Fibroblast of the aortic adventitia (primary cell): ENCODE measurements at regions not wholly inside any gene's neighbourhood (a gene's known extent, or its start where the extent isn't known, plus 50 kb on each side); places are given as distances from the start of the nearest gene placed in this dataset.

Experiments
- DNase-seq: peaks from one replicate; pipeline ENCODE4 v3.0.0-alpha.2; 2010; ENCODE audit warnings: low read depth
- H3K4me3 ChIP-seq: 2 replicates; pipeline ENCODE4 v1.5.1; 2011; ENCODE audit warnings: low read depth, mild to moderate bottlenecking, control low read depth, low read length, moderate library complexity
- TF ChIP-seq, protein P1 (sequence below): IDR thresholded peaks from 2 replicates; pipeline ENCODE4 v1.5.1; 2011; ENCODE audit warnings: mild to moderate bottlenecking, low read length, control low read depth, inconsistent platforms; ENCODE audit not compliant: insufficient read depth

DNA sequence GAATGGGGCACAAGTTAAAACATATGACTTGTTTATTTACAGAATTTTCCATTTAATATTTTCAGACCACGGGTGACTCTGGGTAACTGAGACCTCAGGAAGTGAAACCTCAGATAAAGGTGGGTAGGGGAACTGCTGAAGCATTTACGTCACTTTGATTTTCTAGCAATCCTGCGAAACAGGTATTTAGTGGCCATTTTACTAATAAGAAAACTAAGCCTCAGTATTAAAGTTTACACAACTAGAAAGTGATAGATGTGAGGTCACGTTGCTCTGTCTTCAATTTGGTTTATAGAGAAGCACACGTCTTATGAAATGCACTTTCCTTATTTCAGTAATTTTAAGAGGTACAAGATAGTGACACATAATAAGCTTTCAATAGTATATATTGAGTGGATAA lies 402.8 kb downstream of the FGF9 start:
- TF ChIP-seq, protein P1, sequence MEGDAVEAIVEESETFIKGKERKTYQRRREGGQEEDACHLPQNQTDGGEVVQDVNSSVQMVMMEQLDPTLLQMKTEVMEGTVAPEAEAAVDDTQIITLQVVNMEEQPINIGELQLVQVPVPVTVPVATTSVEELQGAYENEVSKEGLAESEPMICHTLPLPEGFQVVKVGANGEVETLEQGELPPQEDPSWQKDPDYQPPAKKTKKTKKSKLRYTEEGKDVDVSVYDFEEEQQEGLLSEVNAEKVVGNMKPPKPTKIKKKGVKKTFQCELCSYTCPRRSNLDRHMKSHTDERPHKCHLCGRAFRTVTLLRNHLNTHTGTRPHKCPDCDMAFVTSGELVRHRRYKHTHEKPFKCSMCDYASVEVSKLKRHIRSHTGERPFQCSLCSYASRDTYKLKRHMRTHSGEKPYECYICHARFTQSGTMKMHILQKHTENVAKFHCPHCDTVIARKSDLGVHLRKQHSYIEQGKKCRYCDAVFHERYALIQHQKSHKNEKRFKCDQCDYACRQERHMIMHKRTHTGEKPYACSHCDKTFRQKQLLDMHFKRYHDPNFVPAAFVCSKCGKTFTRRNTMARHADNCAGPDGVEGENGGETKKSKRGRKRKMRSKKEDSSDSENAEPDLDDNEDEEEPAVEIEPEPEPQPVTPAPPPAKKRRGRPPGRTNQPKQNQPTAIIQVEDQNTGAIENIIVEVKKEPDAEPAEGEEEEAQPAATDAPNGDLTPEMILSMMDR = no peak
- DNase-seq = no peak
- H3K4me3 ChIP-seq = no peak overlapping the region

DNA sequence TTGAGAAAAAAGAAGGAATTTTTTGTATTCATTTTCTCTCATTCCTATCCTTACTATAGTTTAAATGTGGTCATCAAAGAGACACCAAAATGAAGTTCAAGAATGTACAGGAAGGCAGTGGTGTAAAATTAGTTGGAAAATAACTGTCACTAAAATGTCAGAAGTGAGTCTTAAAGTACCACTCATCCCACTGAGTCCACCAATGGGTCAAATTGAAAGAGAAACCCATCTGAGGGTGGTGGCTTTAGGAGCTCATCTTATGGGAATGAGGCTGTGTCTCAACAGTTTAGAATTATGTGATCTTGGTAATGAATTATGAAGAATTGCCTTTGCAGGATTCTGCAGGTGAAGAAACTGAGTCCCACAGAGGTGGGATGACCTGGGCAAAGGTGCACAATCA lies 403.5 kb downstream of the FGF9 start:
- TF ChIP-seq, protein P1 = no peak
- no peak overlapping the region for H3K4me3 ChIP-seq
- no peak for DNase-seq

DNA sequence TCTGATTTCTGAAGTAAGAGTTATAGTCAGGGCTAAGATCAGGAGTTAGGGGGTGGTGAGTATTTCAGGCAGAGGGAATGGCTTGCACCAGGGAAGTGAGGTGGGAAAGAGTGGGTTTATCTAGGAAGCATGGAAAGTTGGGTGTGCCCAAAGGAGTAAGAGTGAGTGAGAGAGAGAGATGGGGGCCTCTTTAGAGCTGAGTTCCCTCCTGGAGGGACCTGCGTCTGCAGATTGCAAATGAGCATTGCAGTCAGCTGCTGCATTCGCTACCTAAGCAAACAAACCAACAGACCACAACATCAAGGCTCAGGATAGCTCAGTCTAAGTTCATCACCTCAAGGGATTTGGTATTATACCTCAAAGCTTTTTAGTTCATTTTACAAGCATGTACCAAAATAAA lies 405.8 kb downstream of the FGF9 start:
- no peak overlapping the region for H3K4me3 ChIP-seq
- TF ChIP-seq, protein P1 = no peak

DNA sequence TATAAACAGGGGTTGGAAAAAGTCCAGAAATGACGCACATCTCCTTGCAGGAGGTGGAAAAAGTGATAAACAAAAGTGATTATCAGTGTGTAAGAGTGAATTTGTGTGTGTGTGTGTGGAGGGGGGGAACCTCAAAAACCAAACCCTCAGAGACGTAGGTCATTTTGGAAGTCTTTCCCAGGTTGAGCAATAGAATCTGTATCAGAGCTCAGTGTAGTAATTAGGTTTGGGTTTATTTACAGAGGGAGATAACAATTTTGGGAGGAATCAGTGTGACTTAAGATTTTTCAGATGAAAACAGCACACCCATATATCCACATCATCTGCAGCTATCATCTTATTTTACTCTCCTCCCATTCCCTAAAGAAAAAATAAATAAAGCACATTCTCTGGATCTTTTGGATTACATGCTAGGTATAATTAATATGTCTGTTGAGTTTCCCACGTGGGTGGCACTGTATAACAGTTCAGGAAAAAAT lies 406.4 kb downstream of the FGF9 start:
- DNase-seq = no peak
- TF ChIP-seq, protein P1 = no peak

More for the DNA sequence above, 405.8 kb downstream of the FGF9 start:
- DNase-seq = no peak

DNA sequence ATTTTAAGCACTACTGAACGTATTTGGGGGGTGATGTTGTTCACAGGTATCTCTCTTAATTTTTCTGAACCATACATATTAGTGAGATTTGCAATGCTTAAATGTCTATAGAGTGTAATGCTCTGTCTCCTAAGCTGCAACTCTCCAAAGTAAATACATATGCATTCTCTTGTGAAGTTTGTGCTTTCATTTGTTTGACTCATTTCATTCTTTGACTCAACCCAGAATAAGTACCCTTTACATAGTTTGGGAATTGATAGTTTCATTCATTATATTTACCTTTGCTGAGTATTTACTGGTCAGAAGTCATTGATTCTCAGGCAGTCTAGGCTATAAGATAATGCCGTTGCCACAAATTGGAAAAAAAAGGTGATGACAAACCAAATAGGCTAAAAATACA lies 406.9 kb downstream of the FGF9 start:
- no peak overlapping the region for H3K4me3 ChIP-seq
- TF ChIP-seq, protein P1 = no peak
- DNase-seq = no peak

More for the DNA sequence above, 406.4 kb downstream of the FGF9 start:
- H3K4me3 ChIP-seq = no peak overlapping the region

DNA sequence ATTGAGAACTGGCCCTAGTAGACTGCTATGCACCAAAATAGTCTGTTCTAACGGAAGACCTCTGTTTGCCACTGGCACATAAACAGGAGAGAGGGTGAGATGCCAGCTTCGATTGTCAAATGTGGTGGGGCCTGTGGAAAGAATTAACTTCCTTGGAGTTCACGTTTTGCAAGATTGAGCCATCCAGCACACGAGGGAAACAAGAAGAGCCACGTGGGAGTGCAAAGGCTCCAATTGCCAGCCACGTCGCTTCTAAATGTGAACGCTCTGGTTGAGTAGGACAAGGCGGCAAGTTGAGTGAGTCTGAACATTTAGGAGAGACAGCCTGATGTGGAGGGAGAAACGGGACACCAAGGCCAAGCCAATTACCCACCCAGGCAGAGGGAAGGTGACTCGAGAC lies 409.1 kb downstream of the FGF9 start:
- no peak for DNase-seq
- TF ChIP-seq, protein P1 = no peak
- no peak overlapping the region for H3K4me3 ChIP-seq

DNA sequence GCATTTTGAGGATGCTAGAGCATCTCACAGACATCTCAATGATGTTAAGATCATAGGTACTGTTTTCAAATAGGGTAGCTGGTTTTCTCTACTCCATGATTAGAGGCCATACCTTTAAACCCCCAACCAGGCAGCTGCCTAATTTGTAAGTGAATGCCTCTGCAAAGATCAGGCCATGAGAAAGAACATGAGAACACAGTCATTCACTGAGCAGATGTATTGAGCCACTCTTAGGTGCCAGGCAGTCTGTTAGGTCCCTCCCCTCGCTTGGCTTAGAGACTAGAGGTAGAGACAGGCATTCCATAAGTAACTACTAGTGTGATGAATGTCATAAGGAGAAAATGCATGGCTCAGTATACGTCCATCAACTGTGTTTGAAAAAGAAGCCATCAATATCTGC lies 410.0 kb downstream of the FGF9 start:
- TF ChIP-seq, protein P1 = no peak
- no peak overlapping the region for H3K4me3 ChIP-seq
- no peak for DNase-seq
